Astrocyte of the spinal cord (primary cell): ENCODE measurements at regions not wholly inside any gene's neighbourhood (a gene's known extent, or its start where the extent isn't known, plus 50 kb on each side); places are given as distances from the start of the nearest gene placed in this dataset.

Source experiments
- DNase-seq: peaks from one replicate; pipeline ENCODE4 v3.0.0; 2011; ENCODE audit warnings: low read depth, low spot score
- H3K4me3 ChIP-seq: 2 replicates; pipeline ENCODE4 v1.5.1; 2011; ENCODE audit warnings: low read depth, mild to moderate bottlenecking, low read length, moderate library complexity
- in situ Hi-C: cut with HindIII; loops from 2 replicates; pipeline ENCODE4 v1.10.0; 2017; ENCODE audit warnings: low sequenced_read_pairs
- TF ChIP-seq, protein P1 (sequence below): IDR thresholded peaks from 2 replicates; pipeline ENCODE4 v1.5.1; 2012; ENCODE audit warnings: low read depth, mild to moderate bottlenecking, low read length, inconsistent platforms

DNA sequence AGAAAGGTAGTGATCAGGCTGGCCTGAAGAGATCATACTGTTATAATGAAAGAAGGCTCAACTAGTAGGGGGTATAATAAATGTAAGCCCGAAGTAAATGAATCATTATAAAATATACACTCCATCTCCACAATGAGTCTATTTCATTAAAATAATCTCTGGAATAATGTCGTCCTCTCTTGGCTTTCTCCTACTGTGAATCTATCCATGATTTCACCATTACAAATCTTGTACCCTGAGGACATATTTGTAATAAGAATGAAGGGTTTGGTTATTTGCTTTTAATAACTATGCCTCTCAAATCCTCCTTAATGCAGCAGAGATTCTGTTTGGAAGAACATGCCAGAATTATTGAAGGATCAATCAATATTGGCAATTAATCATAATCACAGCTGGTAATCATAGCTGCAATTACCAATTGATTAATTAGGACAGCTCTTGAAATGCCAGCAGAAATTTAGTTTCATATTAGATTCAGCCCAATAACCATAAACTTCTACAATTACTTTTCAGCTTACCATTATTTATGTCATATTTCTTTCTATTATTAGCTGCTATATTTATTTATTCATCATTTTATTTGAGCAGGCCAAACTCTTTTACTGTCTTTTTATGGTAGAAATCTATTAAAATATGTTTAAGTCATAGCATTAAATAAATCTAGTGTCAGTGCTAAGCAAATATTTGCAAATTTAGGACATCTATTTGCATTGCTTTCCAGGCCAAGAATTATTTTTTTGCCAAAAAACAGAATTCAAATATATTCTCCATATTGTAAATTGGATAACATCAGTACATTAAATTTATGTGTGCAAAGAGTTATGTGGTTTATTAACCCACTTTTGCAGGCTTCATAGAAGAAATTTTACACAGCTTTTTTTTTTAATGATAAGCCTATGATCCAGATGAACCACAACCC, 588.4 kb upstream of the LRRC4C start:
- no peak overlapping the region for H3K4me3 ChIP-seq
- TF ChIP-seq, protein P1, sequence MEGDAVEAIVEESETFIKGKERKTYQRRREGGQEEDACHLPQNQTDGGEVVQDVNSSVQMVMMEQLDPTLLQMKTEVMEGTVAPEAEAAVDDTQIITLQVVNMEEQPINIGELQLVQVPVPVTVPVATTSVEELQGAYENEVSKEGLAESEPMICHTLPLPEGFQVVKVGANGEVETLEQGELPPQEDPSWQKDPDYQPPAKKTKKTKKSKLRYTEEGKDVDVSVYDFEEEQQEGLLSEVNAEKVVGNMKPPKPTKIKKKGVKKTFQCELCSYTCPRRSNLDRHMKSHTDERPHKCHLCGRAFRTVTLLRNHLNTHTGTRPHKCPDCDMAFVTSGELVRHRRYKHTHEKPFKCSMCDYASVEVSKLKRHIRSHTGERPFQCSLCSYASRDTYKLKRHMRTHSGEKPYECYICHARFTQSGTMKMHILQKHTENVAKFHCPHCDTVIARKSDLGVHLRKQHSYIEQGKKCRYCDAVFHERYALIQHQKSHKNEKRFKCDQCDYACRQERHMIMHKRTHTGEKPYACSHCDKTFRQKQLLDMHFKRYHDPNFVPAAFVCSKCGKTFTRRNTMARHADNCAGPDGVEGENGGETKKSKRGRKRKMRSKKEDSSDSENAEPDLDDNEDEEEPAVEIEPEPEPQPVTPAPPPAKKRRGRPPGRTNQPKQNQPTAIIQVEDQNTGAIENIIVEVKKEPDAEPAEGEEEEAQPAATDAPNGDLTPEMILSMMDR, result no peak
- no peak for DNase-seq
- in situ Hi-C loops, result no loop called here

DNA sequence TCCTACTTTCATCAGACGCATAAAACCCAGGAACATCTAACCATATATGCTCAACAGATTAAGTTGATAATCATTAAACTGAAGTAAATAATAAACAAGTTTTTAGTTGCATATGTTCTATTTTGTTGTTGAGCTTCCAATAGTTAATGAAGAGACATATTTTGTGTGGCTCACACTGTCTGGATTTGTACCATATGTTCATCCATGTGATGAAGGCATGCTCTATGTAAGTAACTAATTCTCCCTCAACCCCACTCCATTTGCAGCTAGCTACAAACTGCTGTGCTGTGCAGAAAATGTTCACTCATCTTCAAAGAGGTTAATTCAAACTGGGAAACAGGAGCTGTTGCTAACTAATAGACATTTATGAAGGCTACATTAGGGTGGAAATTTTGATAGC, 589.7 kb upstream of the LRRC4C start:
- no peak for DNase-seq
- H3K4me3 ChIP-seq, result no peak overlapping the region
- TF ChIP-seq, protein P1, result no peak
- in situ Hi-C loops, result no loop called here

DNA sequence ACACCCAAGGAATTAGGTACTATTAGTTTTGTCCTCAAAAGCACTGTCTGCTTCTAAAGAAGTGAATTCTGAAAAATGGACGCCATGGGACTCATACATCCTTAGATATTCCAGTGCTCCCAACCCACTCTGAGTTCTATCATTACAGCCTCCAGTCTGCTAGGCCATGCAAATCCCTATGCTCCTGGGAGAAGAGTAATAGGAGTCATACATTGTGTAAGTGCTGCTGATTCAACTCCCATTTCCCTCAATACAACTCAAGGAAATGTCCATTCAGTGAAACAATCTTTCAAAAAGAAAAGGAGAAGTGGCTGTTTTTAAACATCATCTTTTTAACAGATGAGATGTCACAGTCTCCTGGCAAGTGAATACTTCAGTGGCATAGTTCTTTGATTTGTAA, 590.2 kb upstream of the LRRC4C start:
- H3K4me3 ChIP-seq, result no peak overlapping the region
- in situ Hi-C loops, result no loop called here
- TF ChIP-seq, protein P1, result no peak
- no peak for DNase-seq

DNA sequence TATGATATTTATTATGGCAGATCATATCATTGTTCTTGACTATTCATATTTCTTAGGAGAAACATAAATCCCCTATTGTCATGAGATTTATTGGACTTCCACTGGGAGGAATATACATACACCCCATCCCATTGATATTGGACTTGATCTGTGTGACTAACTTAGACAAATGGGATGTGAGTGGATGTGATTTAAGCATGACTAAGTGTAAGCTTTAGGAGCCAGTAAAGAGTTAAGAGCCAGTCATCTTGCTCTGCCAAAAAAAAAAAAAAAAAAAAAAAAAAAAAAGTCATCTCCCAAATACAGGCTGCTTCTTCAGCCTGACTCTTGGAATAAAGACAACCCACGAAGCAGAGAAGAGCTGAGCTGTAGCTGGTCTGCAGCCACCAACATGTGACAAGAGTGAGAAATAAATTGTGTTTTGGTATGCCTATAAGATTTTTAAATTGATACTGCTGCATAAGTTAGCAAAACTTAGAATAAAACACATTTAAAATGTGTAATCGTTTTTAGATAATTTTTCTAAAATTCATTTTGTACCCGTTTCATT, 595.0 kb upstream of the LRRC4C start:
- TF ChIP-seq, protein P1, result no peak
- H3K4me3 ChIP-seq, result no peak overlapping the region
- no peak for DNase-seq
- in situ Hi-C loops, result no loop called here

DNA sequence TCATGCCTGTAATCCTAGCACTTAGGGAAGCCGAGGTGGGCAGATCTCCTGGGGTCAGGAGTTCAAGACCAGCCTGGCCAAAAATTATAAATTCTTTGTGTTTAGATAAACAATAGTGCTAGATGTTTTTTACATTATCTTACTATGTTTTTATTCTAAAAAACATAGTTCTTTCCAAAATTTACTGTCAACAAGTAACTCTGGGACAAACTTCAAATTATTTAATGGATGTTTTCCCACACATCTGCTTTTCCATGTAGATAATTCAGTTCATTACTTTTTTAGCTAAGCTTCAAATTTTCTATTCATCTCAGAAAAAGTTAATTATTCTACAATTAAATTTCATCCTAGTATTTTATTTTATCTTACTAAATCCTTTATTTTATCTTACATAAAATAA, 596.2 kb upstream of the LRRC4C start:
- no peak overlapping the region for H3K4me3 ChIP-seq
- TF ChIP-seq, protein P1, result no peak
- no peak for DNase-seq
- in situ Hi-C loops, result no loop called here

DNA sequence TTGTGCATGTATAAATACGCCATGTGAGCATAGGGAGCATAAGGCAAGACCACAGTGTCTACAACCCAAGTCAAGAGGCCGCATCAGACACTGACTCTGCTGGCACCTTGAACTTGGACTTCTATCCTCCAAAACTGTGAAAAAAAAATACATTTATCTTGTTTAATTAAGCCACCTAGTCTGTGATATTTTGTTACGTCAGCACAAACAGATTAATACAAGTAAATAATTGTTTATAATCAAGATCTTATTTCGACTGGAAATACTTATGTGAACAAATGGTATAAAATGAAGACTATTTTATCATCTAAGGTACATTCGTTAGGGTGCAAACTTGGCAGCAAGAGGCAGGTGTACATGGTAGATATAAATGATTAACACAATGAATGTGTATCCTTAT, 599.3 kb upstream of the LRRC4C start:
- TF ChIP-seq, protein P1, result no peak
- DNase-seq, result no peak
- in situ Hi-C loops, result no loop called here
- H3K4me3 ChIP-seq, result no peak overlapping the region
